Osteocyte (in vitro differentiated cells): ENCODE measurements at regions not wholly inside any gene's neighbourhood (a gene's known extent, or its start where the extent isn't known, plus 50 kb on each side); places are given as distances from the start of the nearest gene placed in this dataset.

Experiments used
- DNase-seq: peaks from one replicate; pipeline ENCODE4 v3.0.0; 2021; ENCODE audit warnings: mixed read lengths; ENCODE audit not compliant: unreplicated experiment; ENCODE audit errors: extremely low spot score
- H3K27ac Mint-ChIP-seq: one replicate; pipeline ENCODE4 v1.8.0; 2021; ENCODE audit warnings: mild to moderate bottlenecking, mixed read lengths; ENCODE audit not compliant: unreplicated experiment
- H3K27me3 Mint-ChIP-seq: one replicate; pipeline ENCODE4 v1.8.0; 2021; ENCODE audit warnings: mixed read lengths; ENCODE audit not compliant: unreplicated experiment
- H3K36me3 Mint-ChIP-seq: one replicate; pipeline ENCODE4 v1.8.0; 2021; ENCODE audit warnings: mixed read lengths; ENCODE audit not compliant: unreplicated experiment
- H3K4me1 Mint-ChIP-seq: one replicate; pipeline ENCODE4 v1.8.0; 2021; ENCODE audit warnings: mixed read lengths; ENCODE audit not compliant: unreplicated experiment
- H3K4me3 Mint-ChIP-seq: one replicate; pipeline ENCODE4 v1.8.0; 2021; ENCODE audit warnings: mild to moderate bottlenecking, moderate library complexity, mixed read lengths; ENCODE audit not compliant: unreplicated experiment
- H3K9me3 Mint-ChIP-seq: one replicate; pipeline ENCODE4 v1.8.0; 2021; ENCODE audit warnings: mixed read lengths; ENCODE audit not compliant: unreplicated experiment
- CTCF ChIP-seq: fragments of 200-600 bp; sonication (generic); IDR thresholded peaks from 2 replicates; pipeline ENCODE4 v1.5.0; 2021; ENCODE audit warnings: antibody characterized with exemption, mild to moderate bottlenecking, moderate library complexity

DNA sequence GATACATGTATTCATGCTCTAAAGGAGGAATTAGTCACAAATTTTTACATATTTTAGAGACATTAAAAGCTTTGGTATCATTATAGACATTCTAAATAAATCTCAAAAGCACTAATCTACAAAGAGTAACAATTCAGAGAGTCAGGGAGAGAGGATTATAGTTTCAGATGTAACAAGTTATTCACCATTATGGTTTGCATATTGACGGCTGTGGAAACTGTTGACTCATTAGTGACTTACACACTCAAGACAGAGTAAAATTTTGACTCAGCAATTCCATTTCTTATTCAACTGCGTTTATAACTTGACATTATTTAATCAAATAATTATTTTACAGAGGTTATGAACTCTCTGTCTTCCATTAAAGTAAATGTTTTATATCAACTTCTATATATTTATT, 95.4 kb upstream of the SEMA3C start:
- Mint-ChIP-seq H3K9me3 (peaks cover 13% of the 10 kb centered on the region), H3K36me3 (no peaks in the 10 kb centered on the region), H3K27me3 (no peaks in the 10 kb centered on the region), H3K4me1 (peaks cover 10% of the 10 kb centered on the region), H3K4me3 (no peak overlapping the region), H3K27ac (no peak overlapping the region)
- no peak for DNase-seq
- TF ChIP-seq CTCF, result no peak

DNA sequence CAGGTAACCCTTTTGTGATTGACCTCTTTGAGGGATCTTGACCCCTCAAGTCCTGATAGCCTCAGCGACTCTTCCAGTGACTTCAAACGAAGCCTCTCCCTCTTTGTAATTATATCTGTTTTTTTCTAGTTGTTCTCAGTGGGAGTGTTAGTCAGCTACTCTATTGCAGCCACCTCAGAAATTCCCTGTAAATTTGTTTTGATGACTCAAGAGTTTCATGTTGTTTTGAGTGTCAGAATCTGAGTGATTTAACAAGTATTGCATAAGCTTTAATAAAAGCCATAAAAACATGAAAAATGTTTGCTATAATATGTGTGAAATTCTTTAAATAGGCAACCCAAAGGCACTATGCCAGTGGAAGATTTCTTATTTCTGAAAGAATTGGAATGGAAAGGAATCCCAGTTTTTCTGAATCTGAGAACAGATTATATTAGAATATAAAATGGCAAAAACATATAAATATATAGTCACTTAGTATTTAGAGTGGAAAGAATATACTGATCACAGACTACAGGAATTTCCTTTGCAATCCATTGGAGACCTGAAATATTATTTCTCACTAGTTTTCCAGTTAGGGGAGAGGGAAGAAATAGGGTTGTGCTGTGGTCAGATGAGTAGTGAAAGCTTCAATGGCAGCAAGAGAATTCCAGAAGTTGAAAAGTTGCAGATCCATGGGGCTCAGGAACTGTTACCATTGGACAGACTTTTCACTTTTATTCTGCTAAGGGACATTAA, 94.4 kb upstream of the SEMA3C start:
- TF ChIP-seq CTCF, result no peak
- Mint-ChIP-seq H3K9me3 (peaks cover 13% of the 10 kb centered on the region), H3K4me1 (peaks cover 10% of the 10 kb centered on the region), H3K27me3 (no peaks in the 10 kb centered on the region), H3K36me3 (no peaks in the 10 kb centered on the region), H3K4me3 (no peak overlapping the region), H3K27ac (peak overlapping the region; percentile 63)
- DNase-seq, result no peak

- no peak for TF ChIP-seq CTCF
- DNase-seq, result no peak
- Mint-ChIP-seq H3K4me3 (no peak overlapping the region), H3K27ac (no peak overlapping the region), H3K9me3 (peaks cover 16% of the 10 kb centered on the region), H3K27me3 (no peaks in the 10 kb centered on the region), H3K4me1 (peaks cover 13% of the 10 kb centered on the region), H3K36me3 (no peaks in the 10 kb centered on the region)
Observed at GRCh38 chr7:81008901-81009300, 90.0 kb upstream of the SEMA3C start.

DNA sequence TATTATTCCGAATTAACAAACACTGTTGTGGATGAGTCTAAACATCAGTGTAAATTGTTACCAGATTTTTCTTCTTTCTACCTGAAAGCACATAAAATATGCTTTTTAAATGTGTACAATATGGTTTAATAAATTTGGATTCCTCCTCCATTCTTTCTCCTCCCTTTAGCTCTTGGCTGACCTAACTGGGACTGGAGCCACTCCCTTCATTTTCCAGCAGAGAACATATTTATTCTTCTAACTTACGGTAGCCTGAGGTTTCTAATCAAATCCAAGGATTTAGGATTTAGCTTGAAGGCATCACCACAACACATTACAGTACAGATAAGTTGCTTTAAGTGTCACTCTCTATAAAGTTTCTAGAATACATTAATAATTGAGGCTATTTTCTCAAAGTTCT, 88.2 kb upstream of the SEMA3C start:
- H3K4me1 Mint-ChIP-seq, result peaks cover 5% of the 10 kb centered on the region
- H3K36me3 Mint-ChIP-seq, result no peaks in the 10 kb centered on the region
- DNase-seq, result no peak
- no peaks in the 10 kb centered on the region for H3K27me3 Mint-ChIP-seq
- H3K27ac Mint-ChIP-seq, result no peak overlapping the region
- peaks cover 10% of the 10 kb centered on the region for H3K9me3 Mint-ChIP-seq
- no peak for TF ChIP-seq CTCF
- H3K4me3 Mint-ChIP-seq, result no peak overlapping the region

DNA sequence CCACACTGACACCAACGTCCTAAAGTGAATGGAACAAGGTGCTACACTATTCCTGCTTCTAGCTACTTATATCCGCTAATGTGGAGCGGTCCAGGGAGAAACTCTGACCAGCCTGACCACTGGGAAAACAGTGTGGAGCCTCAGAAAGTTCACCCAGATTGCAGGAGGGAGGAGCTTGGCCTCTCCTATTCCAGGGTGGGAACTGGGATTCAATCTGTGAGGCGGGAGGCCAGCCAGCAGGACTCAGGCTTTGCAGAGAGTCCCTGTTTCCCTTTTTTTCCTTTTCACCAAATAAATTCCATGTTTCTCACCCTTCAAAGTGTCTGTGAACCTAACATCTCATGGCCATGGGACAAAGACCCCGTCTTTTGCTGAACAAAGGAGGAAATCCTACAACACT, 86.4 kb upstream of the SEMA3C start:
- peaks cover 3% of the 10 kb centered on the region for H3K9me3 Mint-ChIP-seq
- peaks cover 5% of the 10 kb centered on the region for H3K4me1 Mint-ChIP-seq
- H3K27ac Mint-ChIP-seq, result no peak overlapping the region
- DNase-seq, result no peak
- H3K27me3 Mint-ChIP-seq, result no peaks in the 10 kb centered on the region
- H3K4me3 Mint-ChIP-seq, result no peak overlapping the region
- H3K36me3 Mint-ChIP-seq, result no peaks in the 10 kb centered on the region
- no peak for TF ChIP-seq CTCF
